Liver (tissue), 3 donors: ENCODE measurements at regions not wholly inside any gene's neighbourhood (a gene's known extent, or its start where the extent isn't known, plus 50 kb on each side); places are given as distances from the start of the nearest gene placed in this dataset.

ENCODE experiments used
- CTCF ChIP-seq: fragments of 150-350 bp; IDR thresholded peaks from 2 replicates; pipeline ENCODE4 v1.5.1; 2017; ENCODE audit warnings: improper control_type of control experiment, low read depth, low read length; ENCODE audit not compliant: missing input control
- RAD21 ChIP-seq, 2 donors: IDR thresholded peaks; 2 replicates each; pipeline ENCODE4 v1.6.1; 2016; ENCODE audit warnings: antibody characterized with exemption in 2 of 2, mild to moderate bottlenecking in 2 of 2
- REST ChIP-seq: IDR thresholded peaks from 2 replicates; pipeline ENCODE4 v1.6.1; 2016; ENCODE audit warnings: antibody characterized with exemption, mild to moderate bottlenecking
- RXRA ChIP-seq, 2 donors: IDR thresholded peaks; 2 replicates each; pipeline ENCODE4 v1.6.1; 2017 to 2018; ENCODE audit warnings: antibody characterized with exemption in 2 of 2, mild to moderate bottlenecking in 1 of 2
- SP1 ChIP-seq: IDR thresholded peaks from 2 replicates; pipeline ENCODE4 v1.6.1; 2018; ENCODE audit warnings: antibody characterized with exemption, mild to moderate bottlenecking
- YY1 ChIP-seq: IDR thresholded peaks from 2 replicates; pipeline ENCODE4 v1.6.1; 2016; ENCODE audit warnings: antibody characterized with exemption, mild to moderate bottlenecking
- ZBTB33 ChIP-seq: IDR thresholded peaks from 2 replicates; pipeline ENCODE4 v1.6.1; 2016; ENCODE audit warnings: antibody characterized with exemption
- TF ChIP-seq, protein P1 (sequence below): IDR thresholded peaks from 2 replicates; pipeline ENCODE4 v1.6.1; 2016; ENCODE audit warnings: antibody characterized with exemption
- donor health status: healthy.
- donor health status: healthy.

DNA sequence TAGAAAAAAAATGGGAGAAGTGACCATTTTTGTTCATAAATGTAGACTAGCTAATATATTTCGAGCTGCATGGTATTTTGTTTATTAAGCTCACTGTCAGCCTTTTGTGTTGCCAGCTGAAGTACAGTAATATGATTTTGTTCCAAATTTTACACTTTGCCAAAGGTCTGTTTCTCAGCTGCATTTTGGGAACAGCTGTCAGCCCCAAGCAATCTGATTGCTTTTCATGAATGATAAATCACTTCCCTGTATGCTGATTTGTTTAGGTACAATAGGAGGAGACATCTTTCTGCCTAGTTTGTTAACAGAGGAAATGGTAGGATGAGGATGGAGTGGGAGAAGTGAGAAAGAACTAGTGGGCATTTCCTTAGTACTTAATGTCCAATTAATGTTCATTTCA, 79.3 kb downstream of the NABP1 start:
- TF ChIP-seq CTCF (no peak), REST (no peak), ZBTB33 (no peak), YY1 (no peak), RXRA (IDR thresholded peaks at IDR 0.05) (no peak), SP1 (no peak), RAD21 (IDR thresholded peaks at IDR 0.05) (no peak)
- TF ChIP-seq, protein P1, sequence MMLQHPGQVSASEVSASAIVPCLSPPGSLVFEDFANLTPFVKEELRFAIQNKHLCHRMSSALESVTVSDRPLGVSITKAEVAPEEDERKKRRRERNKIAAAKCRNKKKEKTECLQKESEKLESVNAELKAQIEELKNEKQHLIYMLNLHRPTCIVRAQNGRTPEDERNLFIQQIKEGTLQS: no peak
